ENCODE measurements at regions not wholly inside any gene's neighbourhood (a gene's known extent, or its start where the extent isn't known, plus 50 kb on each side); places are given as distances from the start of the nearest gene placed in this dataset.

- DNase-seq = no peak
- Histone ChIP-seq H3K4me3 (ENCODE audit: low read length) (no peak overlapping the region), H3K9me3 (ENCODE audit: control insufficient read depth, low read length) (no peaks in the 10 kb centered on the region), H3K27me3 (ENCODE audit: control insufficient read depth, insufficient read depth) (no peaks in the 10 kb centered on the region), H3K27ac (ENCODE audit: low read length) (no peak overlapping the region), H3K4me1 (ENCODE audit: control insufficient read depth, insufficient read depth, low read length) (peaks cover 1% of the 10 kb centered on the region)
- ATAC-seq = no peak
- intact Hi-C loops (cut with DNase I) = no loop called here
These were observed 422.4 kb upstream of the BOD1L1 start for GRCh38 chr4:14049946-14050345.

- H3K4me3 ChIP-seq (ENCODE audit: low read length) = no peak overlapping the region
- intact Hi-C loops (cut with DNase I) = no loop called here
- H3K9me3 ChIP-seq (ENCODE audit: control insufficient read depth, low read length) = no peaks in the 10 kb centered on the region
- no peaks in the 10 kb centered on the region for H3K27me3 ChIP-seq (ENCODE audit: control insufficient read depth, insufficient read depth)
- no peak overlapping the region for H3K27ac ChIP-seq (ENCODE audit: low read length)
- 76% methylated on average over 1 of the region's 1 CpG for WGBS
- DNase-seq (no peak), ATAC-seq (no peak)
- peaks cover 1% of the 10 kb centered on the region for H3K4me1 ChIP-seq (ENCODE audit: control insufficient read depth, insufficient read depth, low read length)
These were observed 425.8 kb upstream of the BOD1L1 start for GRCh38 chr4:14053291-14053690.

GRCh38 chr4:14054391-14054790, 426.9 kb upstream of the BOD1L1 start:
- H3K4me1 ChIP-seq (ENCODE audit: control insufficient read depth, insufficient read depth, low read length) = peaks cover 1% of the 10 kb centered on the region
- 44% methylated on average over 1 of the region's 1 CpG for WGBS

GRCh38 chr4:14059006-14059405, 431.5 kb upstream of the BOD1L1 start:
- Histone ChIP-seq H3K4me1 (ENCODE audit: control insufficient read depth, insufficient read depth, low read length) (peaks cover 1% of the 10 kb centered on the region), H3K4me3 (ENCODE audit: low read length) (no peak overlapping the region), H3K27me3 (ENCODE audit: control insufficient read depth, insufficient read depth) (no peaks in the 10 kb centered on the region), H3K9me3 (ENCODE audit: control insufficient read depth, low read length) (no peaks in the 10 kb centered on the region), H3K27ac (ENCODE audit: low read length) (no peak overlapping the region)
- no peak for ATAC-seq
- WGBS = 62% methylated on average over 4 of the region's 4 CpGs
- intact Hi-C loops (cut with DNase I) = no loop called here
- DNase-seq = no peak

More at GRCh38 chr4:14054391-14054790, 426.9 kb upstream of the BOD1L1 start:
- DNase-seq (no peak), ATAC-seq (no peak)
- Histone ChIP-seq H3K27me3 (ENCODE audit: control insufficient read depth, insufficient read depth) (no peaks in the 10 kb centered on the region), H3K27ac (ENCODE audit: low read length) (no peak overlapping the region), H3K4me3 (ENCODE audit: low read length) (no peak overlapping the region), H3K9me3 (ENCODE audit: control insufficient read depth, low read length) (no peaks in the 10 kb centered on the region)
- intact Hi-C loops (cut with DNase I) = no loop called here

- H3K9me3 ChIP-seq (ENCODE audit: control insufficient read depth, low read length) = no peaks in the 10 kb centered on the region
- no peak overlapping the region for H3K27ac ChIP-seq (ENCODE audit: low read length)
- ATAC-seq (no peak), DNase-seq (no peak)
- H3K4me3 ChIP-seq (ENCODE audit: low read length) = no peak overlapping the region
- no peaks in the 10 kb centered on the region for H3K4me1 ChIP-seq (ENCODE audit: control insufficient read depth, insufficient read depth, low read length)
- intact Hi-C loops (cut with DNase I) = no loop called here
- no peaks in the 10 kb centered on the region for H3K27me3 ChIP-seq (ENCODE audit: control insufficient read depth, insufficient read depth)
- WGBS = 82% methylated on average over 2 of the region's 2 CpGs
These were observed 437.5 kb upstream of the BOD1L1 start for GRCh38 chr4:14064984-14065383.

- WGBS = 88% methylated on average over 5 of the region's 5 CpGs
- DNase-seq (no peak), ATAC-seq (no peak)
- Histone ChIP-seq H3K27me3 (ENCODE audit: control insufficient read depth, insufficient read depth) (no peaks in the 10 kb centered on the region), H3K4me3 (ENCODE audit: low read length) (no peak overlapping the region), H3K27ac (ENCODE audit: low read length) (no peak overlapping the region), H3K4me1 (ENCODE audit: control insufficient read depth, insufficient read depth, low read length) (no peaks in the 10 kb centered on the region), H3K9me3 (ENCODE audit: control insufficient read depth, low read length) (no peaks in the 10 kb centered on the region)
- intact Hi-C loops (cut with DNase I) = no loop called here
These were observed 437.9 kb upstream of the BOD1L1 start for GRCh38 chr4:14065406-14065805.

- H3K4me3 ChIP-seq (ENCODE audit: low read length) = no peak overlapping the region
- WGBS = 82% methylated on average over 1 of the region's 1 CpG
- ATAC-seq (no peak), DNase-seq (no peak)
- H3K27me3 ChIP-seq (ENCODE audit: control insufficient read depth, insufficient read depth) = no peaks in the 10 kb centered on the region
- no peaks in the 10 kb centered on the region for H3K4me1 ChIP-seq (ENCODE audit: control insufficient read depth, insufficient read depth, low read length)
- H3K27ac ChIP-seq (ENCODE audit: low read length) = no peak overlapping the region
- intact Hi-C loops (cut with DNase I) = no loop called here
- H3K9me3 ChIP-seq (ENCODE audit: control insufficient read depth, low read length) = no peaks in the 10 kb centered on the region
These were observed 439.5 kb upstream of the BOD1L1 start for GRCh38 chr4:14066979-14067378.

- Histone ChIP-seq H3K27me3 (ENCODE audit: control insufficient read depth, insufficient read depth) (no peaks in the 10 kb centered on the region), H3K9me3 (ENCODE audit: control insufficient read depth, low read length) (no peaks in the 10 kb centered on the region), H3K27ac (ENCODE audit: low read length) (no peak overlapping the region), H3K4me3 (ENCODE audit: low read length) (no peak overlapping the region), H3K4me1 (ENCODE audit: control insufficient read depth, insufficient read depth, low read length) (no peaks in the 10 kb centered on the region)
- no peak for ATAC-seq
- intact Hi-C loops (cut with DNase I) = no loop called here
- 52% methylated on average over 4 of the region's 4 CpGs for WGBS
- DNase-seq = no peak
These were observed 442.4 kb upstream of the BOD1L1 start for GRCh38 chr4:14069886-14070285.

- intact Hi-C loops (cut with DNase I) = no loop called here
- H3K4me3 ChIP-seq (ENCODE audit: low read length) = no peak overlapping the region
- H3K9me3 ChIP-seq (ENCODE audit: control insufficient read depth, low read length) = no peaks in the 10 kb centered on the region
- DNase-seq (no peak), ATAC-seq (no peak)
- no peaks in the 10 kb centered on the region for H3K27me3 ChIP-seq (ENCODE audit: control insufficient read depth, insufficient read depth)
- no peaks in the 10 kb centered on the region for H3K4me1 ChIP-seq (ENCODE audit: control insufficient read depth, insufficient read depth, low read length)
- WGBS = 46% methylated on average over 5 of the region's 5 CpGs
- no peak overlapping the region for H3K27ac ChIP-seq (ENCODE audit: low read length)
These were observed 442.9 kb upstream of the BOD1L1 start for GRCh38 chr4:14070289-14070880.

GRCh38 chr4:14072506-14072905, 445.0 kb upstream of the BOD1L1 start:
- intact Hi-C loops (cut with DNase I) = no loop called here
- Histone ChIP-seq H3K4me3 (ENCODE audit: low read length) (no peak overlapping the region), H3K9me3 (ENCODE audit: control insufficient read depth, low read length) (no peaks in the 10 kb centered on the region), H3K4me1 (ENCODE audit: control insufficient read depth, insufficient read depth, low read length) (no peaks in the 10 kb centered on the region), H3K27ac (ENCODE audit: low read length) (no peak overlapping the region), H3K27me3 (ENCODE audit: control insufficient read depth, insufficient read depth) (no peaks in the 10 kb centered on the region)
- ATAC-seq (no peak), DNase-seq (no peak)

- 85% methylated on average over 3 of the region's 3 CpGs for WGBS
- intact Hi-C loops (cut with DNase I) = no loop called here
- H3K27ac ChIP-seq (ENCODE audit: low read length) = no peak overlapping the region
- DNase-seq = no peak
- H3K27me3 ChIP-seq (ENCODE audit: control insufficient read depth, insufficient read depth) = no peaks in the 10 kb centered on the region
- no peaks in the 10 kb centered on the region for H3K9me3 ChIP-seq (ENCODE audit: control insufficient read depth, low read length)
- no peaks in the 10 kb centered on the region for H3K4me1 ChIP-seq (ENCODE audit: control insufficient read depth, insufficient read depth, low read length)
- H3K4me3 ChIP-seq (ENCODE audit: low read length) = no peak overlapping the region
- no peak for ATAC-seq
These were observed 449.3 kb upstream of the BOD1L1 start for GRCh38 chr4:14076776-14077175.

- intact Hi-C loops (cut with DNase I) = no loop called here
- H3K4me1 ChIP-seq (ENCODE audit: control insufficient read depth, insufficient read depth, low read length) = no peaks in the 10 kb centered on the region
- H3K27ac ChIP-seq (ENCODE audit: low read length) = no peak overlapping the region
- no peak overlapping the region for H3K4me3 ChIP-seq (ENCODE audit: low read length)
- no peaks in the 10 kb centered on the region for H3K27me3 ChIP-seq (ENCODE audit: control insufficient read depth, insufficient read depth)
- DNase-seq (no peak), ATAC-seq (no peak)
- 78% methylated on average over 3 of the region's 3 CpGs for WGBS
- H3K9me3 ChIP-seq (ENCODE audit: control insufficient read depth, low read length) = no peaks in the 10 kb centered on the region
These were observed 450.8 kb upstream of the BOD1L1 start for GRCh38 chr4:14078326-14078725.

Data from right cardiac atrium (tissue), 5 donors.